SK-N-SH (cell line): ENCODE measurements at regions not wholly inside any gene's neighbourhood (a gene's known extent, or its start where the extent isn't known, plus 50 kb on each side); places are given as distances from the start of the nearest gene placed in this dataset.

ENCODE experiments used
- CTCF ChIA-PET: fragments of 300-600, 350-600 bp; formaldehyde crosslinking; extraction: SDS; loops from one replicate; lab custom pipeline; 2021; lab: Yijun Ruan, JAX
- POLR2A ChIA-PET: fragments of 350-600 bp; sonication (Branson Sonifier 250); formaldehyde crosslinking; extraction: SDS; loops from one replicate; lab custom pipeline; 2020; ENCODE audit warnings: antibody characterized with exemption, inconsistent platforms; lab: Yijun Ruan, JAX
- DNase-seq: peaks from one replicate; pipeline ENCODE4 v3.0.0; 2012
- H2AFZ ChIP-seq: fragments of 200-600 bp; sonication (generic); 2 replicates; pipeline ENCODE4 v1.8.1; 2016; ENCODE audit warnings: antibody characterized with exemption, mild to moderate bottlenecking, low read depth
- H3F3A ChIP-seq: fragments of 200-600 bp; sonication (generic); replicated peaks from 2 replicates; pipeline ENCODE3; 2016; ENCODE audit warnings: antibody characterized with exemption, mild to moderate bottlenecking; ENCODE audit not compliant: insufficient read depth
- H3K27ac ChIP-seq, 2 experiments: fragments of 200-500 bp in 1 of 2; fragments of 200-600 bp in 1 of 2; sonication (Bioruptor generic) in 1 of 2; sonication (generic), shearing (Covaris generic) in 1 of 2; 2 replicates each; pipeline versions ENCODE4 v1.5.1 to v1.6.1; 2014 to 2016; ENCODE audit warnings: low read depth in 2 of 2, inconsistent platforms in 1 of 2, low read length in 1 of 2, mild to moderate bottlenecking in 1 of 2, mixed read lengths in 1 of 2
- H3K27me3 ChIP-seq: fragments of 200-600 bp; sonication (generic), shearing (Covaris generic); 2 replicates; pipeline ENCODE4 v1.6.1; 2016; ENCODE audit warnings: mixed run types; ENCODE audit not compliant: insufficient read depth
- H3K36me3 ChIP-seq, 2 experiments: fragments of 200-500 bp in 1 of 2; fragments of 200-600 bp in 1 of 2; sonication (Bioruptor generic) in 1 of 2; sonication (generic) in 1 of 2; replicated peaks in 1 of 2; 2 replicates each; pipeline versions ENCODE3 to v1.5.1; 2014 to 2016; ENCODE audit warnings: low read length in 1 of 2, mild to moderate bottlenecking in 1 of 2; ENCODE audit not compliant: insufficient read depth in 2 of 2, control insufficient read depth in 1 of 2
- H3K4me1 ChIP-seq, 2 experiments: fragments of 200-500 bp in 1 of 2; fragments of 200-600 bp in 1 of 2; sonication (Bioruptor generic) in 1 of 2; sonication (generic), shearing (Covaris generic) in 1 of 2; 2 replicates each; pipeline versions ENCODE4 v1.5.1 to v1.6.1; 2014 to 2016; ENCODE audit warnings: low read depth in 1 of 2, low read length in 1 of 2, mixed run types in 1 of 2; ENCODE audit not compliant: insufficient read depth in 2 of 2, control insufficient read depth in 1 of 2
- H3K4me2 ChIP-seq: fragments of 200-600 bp; sonication (generic), shearing (Covaris generic); 2 replicates; pipeline ENCODE4 v1.6.1; 2017; ENCODE audit warnings: mixed run types
- H3K4me3 ChIP-seq, 2 experiments: fragments of 200-500 bp in 1 of 2; fragments of 200-600 bp in 1 of 2; sonication (Bioruptor generic) in 1 of 2; sonication (generic), shearing (Covaris generic) in 1 of 2; 2 replicates each; pipeline versions ENCODE4 v1.5.1 to v1.8.1; 2014 to 2016; ENCODE audit warnings: low read depth in 2 of 2, inconsistent platforms in 1 of 2, low read length in 1 of 2, mild to moderate bottlenecking in 1 of 2, mixed read lengths in 1 of 2, moderate library complexity in 1 of 2
- H3K79me2 ChIP-seq: fragments of 200-600 bp; sonication (generic); 2 replicates; pipeline ENCODE4 v1.8.1; 2017; ENCODE audit warnings: mild to moderate bottlenecking; ENCODE audit not compliant: insufficient read depth
- H3K9ac ChIP-seq: fragments of 200-600 bp; sonication (generic); 2 replicates; pipeline ENCODE4 v1.6.1; 2017; ENCODE audit warnings: mixed run types
- H3K9me2 ChIP-seq: fragments of 200-600 bp; sonication (generic); 2 replicates; pipeline ENCODE4 v1.6.1; 2017; ENCODE audit warnings: mixed run types
- H3K9me3 ChIP-seq: fragments of 200-600 bp; sonication (generic); 2 replicates; pipeline ENCODE4 v1.6.1; 2017; ENCODE audit warnings: mixed run types, mild to moderate bottlenecking, moderate library complexity
- H4K20me1 ChIP-seq: fragments of 200-600 bp; sonication (generic); 2 replicates; pipeline ENCODE4 v1.6.1; 2017; ENCODE audit warnings: mild to moderate bottlenecking, mixed run types; ENCODE audit not compliant: insufficient read depth
- CTCF ChIP-seq: fragments of 200-600 bp; sonication (generic); IDR thresholded peaks from 2 replicates; pipeline ENCODE4 v1.6.1; 2017; ENCODE audit warnings: antibody characterized with exemption, mild to moderate bottlenecking, moderate library complexity
- FOSL2 ChIP-seq: IDR thresholded peaks from 2 replicates; pipeline ENCODE4 v1.4.0; 2012; ENCODE audit warnings: low read depth, mild to moderate bottlenecking, moderate library complexity, borderline replicate concordance
- FOXJ3 ChIP-seq: sonication (generic); formaldehyde crosslinking; IDR thresholded peaks from 2 replicates; pipeline ENCODE4 v1.5.1; 2020; ENCODE audit warnings: mild to moderate bottlenecking, missing genetic modification reagents
- FOXM1 ChIP-seq: IDR thresholded peaks from 2 replicates; pipeline ENCODE4 v1.4.0; 2012; ENCODE audit warnings: low read depth, mild to moderate bottlenecking
- GABPA ChIP-seq: IDR thresholded peaks from 2 replicates; pipeline ENCODE4 v1.4.0; 2012; ENCODE audit warnings: low read depth, mild to moderate bottlenecking
- IRF3 ChIP-seq: fragments of 150-350 bp; IDR thresholded peaks from 2 replicates; pipeline ENCODE4 v1.6.1; 2016; ENCODE audit warnings: mild to moderate bottlenecking, low read depth, low read length
- MAX ChIP-seq: IDR thresholded peaks from 2 replicates; pipeline ENCODE4 v1.4.0; 2012; ENCODE audit warnings: low read depth
- RCOR1 ChIP-seq: fragments of 150-350 bp; IDR thresholded peaks from 2 replicates; pipeline ENCODE4 v1.6.1; 2017; ENCODE audit warnings: antibody characterized with exemption, low read length
- REST ChIP-seq: IDR thresholded peaks from 2 replicates; pipeline ENCODE4 v1.6.1; 2012; ENCODE audit warnings: mild to moderate bottlenecking, low read depth, low read length, moderate library complexity
- RFX5 ChIP-seq: IDR thresholded peaks from 2 replicates; pipeline ENCODE4 v1.6.1; 2012; ENCODE audit warnings: mild to moderate bottlenecking, improper control_type of control experiment, low read length
- RXRA ChIP-seq: IDR thresholded peaks from 2 replicates; pipeline ENCODE4 v1.4.0; 2012; ENCODE audit warnings: low read depth, mild to moderate bottlenecking, borderline replicate concordance
- SIN3A ChIP-seq: IDR thresholded peaks from 2 replicates; pipeline ENCODE4 v1.6.1; 2012; ENCODE audit warnings: low read depth, mild to moderate bottlenecking, low read length, moderate library complexity, borderline replicate concordance
- SMC3 ChIP-seq: IDR thresholded peaks from 2 replicates; pipeline ENCODE4 v1.6.1; 2012; ENCODE audit warnings: low read depth, low read length, improper control_type of control experiment
- TAF1 ChIP-seq: IDR thresholded peaks from 2 replicates; pipeline ENCODE4 v1.6.1; 2012; ENCODE audit warnings: low read depth, mild to moderate bottlenecking, low read length, moderate library complexity, borderline replicate concordance
- TEAD4 ChIP-seq: IDR thresholded peaks from 2 replicates; pipeline ENCODE4 v1.4.0; 2012; ENCODE audit warnings: mild to moderate bottlenecking, borderline replicate concordance; ENCODE audit not compliant: insufficient read depth
- YY1 ChIP-seq: IDR thresholded peaks from 2 replicates; pipeline ENCODE4 v1.4.0; 2012; ENCODE audit warnings: low read depth, mild to moderate bottlenecking
- WGBS: methylation state at CpG from one replicate; pipeline ENCODE4 v1.1.6; 2017; ENCODE audit warnings: low lambda C conversion rate; 5-methylcytosine and 5-hydroxymethylcytosine counted together

- no peaks in the 10 kb centered on the region for H3K79me2 ChIP-seq
- no peaks in the 10 kb centered on the region for H3K27me3 ChIP-seq
- peaks cover 6% of the 10 kb centered on the region; the same call in 1 of the 2 replicates for H3K9me3 ChIP-seq
- no peaks in the 10 kb centered on the region for H3K4me1 ChIP-seq
- no peak overlapping the region for H3K4me2 ChIP-seq
- H3F3A ChIP-seq, result no peaks in the 10 kb centered on the region
- DNase-seq, result no peak
- no peak overlapping the region for H2AFZ ChIP-seq
- ChIA-PET POLR2A (no interaction called here), CTCF (no interaction called here)
- H3K4me3 ChIP-seq, result no peak overlapping the region
- H3K27ac ChIP-seq, result no peak overlapping the region
- H3K9ac ChIP-seq, result no peak overlapping the region
- H4K20me1 ChIP-seq, result no peaks in the 10 kb centered on the region
- H3K9me2 ChIP-seq, result no peaks in the 10 kb centered on the region
- WGBS, result 85% methylated on average over 3 of the region's 3 CpGs
- TF ChIP-seq REST (no peak), FOXM1 (no peak)
- TF ChIP-seq, all 33 proteins: peak for 0
- H3K36me3 ChIP-seq, result no peaks in the 10 kb centered on the region
Measured at GRCh38 chr7:85294176-85294575, 107.3 kb upstream of the SEMA3D start.

GRCh38 chr7:85292908-85293576 lies 106.2 kb upstream of the SEMA3D start:
- Histone ChIP-seq H3K27ac (no peak overlapping the region), H3K9me2 (no peaks in the 10 kb centered on the region), H3K9ac (no peak overlapping the region)
- TF ChIP-seq RFX5, result no peak
- TF ChIP-seq REST, result no peak
- TF ChIP-seq YY1, result no peak
- no peak for TF ChIP-seq SMC3
- TF ChIP-seq IRF3, result no peak
- no peak for TF ChIP-seq RXRA
- TF ChIP-seq TEAD4, result no peak
- no peak for TF ChIP-seq SIN3A
- TF ChIP-seq GABPA, result no peak
- TF ChIP-seq CTCF, result no peak
- TF ChIP-seq RCOR1, result no peak
- no peak for TF ChIP-seq FOXJ3 (CRISPR knock-in tag)
- no peak for TF ChIP-seq TAF1
- no peak for TF ChIP-seq MAX
- TF ChIP-seq FOSL2, result no peak
- TF ChIP-seq FOXM1, result no peak
- TF ChIP-seq, all 33 proteins: peak for 0
- H2AFZ ChIP-seq, result no peak overlapping the region
- ChIA-PET POLR2A (no interaction called here), CTCF (interaction anchor here (0.7 to 0.9 kb wide), 2 partner anchors 9 to 10 kb away, joined by 3 to 4 read pairs; no protein-coding TSS in a partner anchor)
- no peak for DNase-seq
- H3K4me2 ChIP-seq, result no peak overlapping the region
- H3K27me3 ChIP-seq, result no peaks in the 10 kb centered on the region
- H3F3A ChIP-seq, result no peaks in the 10 kb centered on the region
- H3K36me3 ChIP-seq, result no peaks in the 10 kb centered on the region
- H3K4me3 ChIP-seq, result no peak overlapping the region
- H4K20me1 ChIP-seq, result no peaks in the 10 kb centered on the region
- H3K79me2 ChIP-seq, result no peaks in the 10 kb centered on the region
- H3K9me3 ChIP-seq, result peaks cover 6% of the 10 kb centered on the region; the same call in 1 of the 2 replicates
- no peaks in the 10 kb centered on the region for H3K4me1 ChIP-seq
